Nephron (organoid): ENCODE measurements at regions not wholly inside any gene's neighbourhood (a gene's known extent, or its start where the extent isn't known, plus 50 kb on each side); places are given as distances from the start of the nearest gene placed in this dataset.

Experiments used
- H3K27ac Mint-ChIP-seq, 3 experiments: 2 replicates each; pipeline ENCODE4 v1.8.0; 2020; ENCODE audit warnings: mixed read lengths in 3 of 3, mild to moderate bottlenecking in 2 of 3, moderate library complexity in 1 of 3
- H3K27me3 Mint-ChIP-seq: 2 replicates; pipeline ENCODE4 v1.8.0; 2021; ENCODE audit warnings: low read depth, mild to moderate bottlenecking, moderate library complexity, mixed read lengths
- H3K36me3 Mint-ChIP-seq: 2 replicates; pipeline ENCODE4 v1.8.0; 2020; ENCODE audit warnings: low read depth, mixed read lengths
- H3K4me1 Mint-ChIP-seq: 2 replicates; pipeline ENCODE4 v1.8.0; 2020; ENCODE audit warnings: mixed read lengths
- H3K4me3 Mint-ChIP-seq, 3 experiments: 2 replicates each; pipeline ENCODE4 v1.8.0; 2020; ENCODE audit warnings: mild to moderate bottlenecking in 3 of 3, mixed read lengths in 3 of 3, moderate library complexity in 2 of 3
- H3K9me3 Mint-ChIP-seq: 2 replicates; pipeline ENCODE4 v1.8.0; 2020; ENCODE audit warnings: mixed read lengths
- CTCF ChIP-seq, 3 experiments: fragments of 200-600 bp; sonication (generic); IDR thresholded peaks; one replicate each; pipeline ENCODE4 v1.5.0; 2021; ENCODE audit warnings: antibody characterized with exemption in 3 of 3; ENCODE audit not compliant: unreplicated experiment in 3 of 3

GRCh38 chr15:69661871-69662644, 209.4 kb downstream of the RPLP1 start:
- no peak overlapping the region for H3K27ac Mint-ChIP-seq
- H3K27me3 Mint-ChIP-seq, result peaks cover 24% of the 10 kb centered on the region

GRCh38 chr15:69662645-69663000, 210.0 kb downstream of the RPLP1 start:
- H3K27me3 Mint-ChIP-seq, result peaks cover 19% of the 10 kb centered on the region
- TF ChIP-seq CTCF (IDR thresholded peaks at IDR 0.05; ENCODE audit: unreplicated experiment in 3 of 3), result no peak
- no peaks in the 10 kb centered on the region for H3K36me3 Mint-ChIP-seq
- H3K4me1 Mint-ChIP-seq, result peaks cover 26% of the 10 kb centered on the region
- H3K4me3 Mint-ChIP-seq, result no peak overlapping the region
- no peaks in the 10 kb centered on the region for H3K9me3 Mint-ChIP-seq
- H3K27ac Mint-ChIP-seq, result no peak overlapping the region

More at GRCh38 chr15:69661871-69662644, 209.4 kb downstream of the RPLP1 start:
- Mint-ChIP-seq H3K9me3 (no peaks in the 10 kb centered on the region), H3K4me1 (peaks cover 26% of the 10 kb centered on the region), H3K4me3 (no peak overlapping the region), H3K36me3 (no peaks in the 10 kb centered on the region)
- TF ChIP-seq CTCF (IDR thresholded peaks at IDR 0.05; ENCODE audit: unreplicated experiment in 3 of 3), result no peak

GRCh38 chr15:69663441-69663840, 210.8 kb downstream of the RPLP1 start:
- peaks cover 30% of the 10 kb centered on the region for H3K4me1 Mint-ChIP-seq

GRCh38 chr15:69663982-69664381, 211.4 kb downstream of the RPLP1 start:
- no peak overlapping the region for H3K27ac Mint-ChIP-seq
- peaks cover 33% of the 10 kb centered on the region for H3K4me1 Mint-ChIP-seq
- peaks cover 14% of the 10 kb centered on the region for H3K27me3 Mint-ChIP-seq
- no peaks in the 10 kb centered on the region for H3K9me3 Mint-ChIP-seq
- no peak for TF ChIP-seq CTCF (IDR thresholded peaks at IDR 0.05; ENCODE audit: unreplicated experiment in 3 of 3)
- H3K4me3 Mint-ChIP-seq, result no peak overlapping the region
- no peaks in the 10 kb centered on the region for H3K36me3 Mint-ChIP-seq

More at GRCh38 chr15:69663441-69663840, 210.8 kb downstream of the RPLP1 start:
- H3K9me3 Mint-ChIP-seq, result no peaks in the 10 kb centered on the region
- no peaks in the 10 kb centered on the region for H3K36me3 Mint-ChIP-seq
- H3K27me3 Mint-ChIP-seq, result peaks cover 17% of the 10 kb centered on the region
- no peak overlapping the region for H3K4me3 Mint-ChIP-seq
- H3K27ac Mint-ChIP-seq, result no peak overlapping the region
- no peak for TF ChIP-seq CTCF (IDR thresholded peaks at IDR 0.05; ENCODE audit: unreplicated experiment in 3 of 3)

GRCh38 chr15:69664572-69665571, 212.3 kb downstream of the RPLP1 start:
- TF ChIP-seq CTCF (IDR thresholded peaks at IDR 0.05; ENCODE audit: unreplicated experiment in 3 of 3), result no peak
- Mint-ChIP-seq H3K4me1 (peaks cover 37% of the 10 kb centered on the region), H3K27me3 (peaks cover 17% of the 10 kb centered on the region), H3K27ac (peak overlapping the region; percentile 21 to 37 (median 29)), H3K4me3 (peak overlapping the region in 2 of 3 experiments; percentile 2 to 17), H3K36me3 (no peaks in the 10 kb centered on the region), H3K9me3 (no peaks in the 10 kb centered on the region)
